A549 (cell line): ENCODE measurements at regions not wholly inside any gene's neighbourhood (a gene's known extent, or its start where the extent isn't known, plus 50 kb on each side); places are given as distances from the start of the nearest gene placed in this dataset.

ENCODE experiments used
- ATAC-seq, 2 experiments: fragments of 200-7000 bp in 1 of 2; fragments of >200 bp in 1 of 2; cut with Nextera tagmentation in 1 of 2; cut with Tn5 transposase in 1 of 2; 3 replicates each; pipeline versions ENCODE4 v1.8.0 to v1.9.1; 2018 to 2020; ENCODE audit warnings: mild to moderate bottlenecking in 1 of 2, moderate library complexity in 1 of 2
- CTCF ChIA-PET: fragments of 300-600 bp; sonication (Branson Sonifier 250); formaldehyde crosslinking; extraction: SDS; loops from one replicate; lab custom pipeline; 2021; ENCODE audit warnings: antibody characterized with exemption, inconsistent platforms; lab: Yijun Ruan, JAX
- POLR2A ChIA-PET: fragments of 350-600 bp; formaldehyde crosslinking; extraction: SDS; loops from one replicate; lab custom pipeline; 2021; ENCODE audit warnings: antibody characterized with exemption, inconsistent platforms; lab: Yijun Ruan, JAX
- DNase-seq, 2 experiments: peaks; one replicate each; pipeline versions ENCODE4 v3.0.0 to v3.0.0-alpha.2; 2011 to 2016; ENCODE audit warnings: low read depth in 1 of 2, low spot score in 1 of 2
- FAIRE-seq: peaks from 2 replicates; lab custom pipeline; 2011; peaks lifted over from hg19 to GRCh38; lab: Jason Lieb, UNC
- H3K27ac ChIP-seq, 2 experiments: fragments of >200 bp; sonication (Bioruptor Twin); formaldehyde crosslinking; 3 replicates each; pipeline ENCODE4 v1.5.1; 2016 to 2017
- H3K4me1 ChIP-seq: fragments of >200 bp; sonication (Bioruptor Twin); formaldehyde crosslinking; 3 replicates; pipeline ENCODE4 v1.6.1; 2016
- H3K4me2 ChIP-seq: fragments of >200 bp; sonication (Bioruptor Twin); formaldehyde crosslinking; 3 replicates; pipeline ENCODE4 v1.6.1; 2016
- H3K4me3 ChIP-seq: fragments of >200 bp; sonication (Bioruptor Twin); formaldehyde crosslinking; 3 replicates; pipeline ENCODE4 v1.5.1; 2016
- H3K9me3 ChIP-seq: fragments of >200 bp; sonication (Bioruptor Twin); formaldehyde crosslinking; 3 replicates; pipeline ENCODE4 v1.6.1; 2016
- BCL3 ChIP-seq: fragments of >200 bp; sonication (Bioruptor Twin); formaldehyde crosslinking; IDR thresholded peaks from 3 replicates; pipeline ENCODE4 v1.6.1; 2016
- CBX8 ChIP-seq: fragments of 200-600 bp; sonication (generic); IDR thresholded peaks from 2 replicates; pipeline ENCODE4 v1.6.1; 2016
- CHD4 ChIP-seq: fragments of 200-600 bp; sonication (generic); IDR thresholded peaks from 2 replicates; pipeline ENCODE4 v1.6.1; 2016; ENCODE audit warnings: antibody characterized with exemption, mild to moderate bottlenecking, borderline replicate concordance
- EHF ChIP-seq: fragments of 250-450 bp; sonication (Bioruptor Pico); IDR thresholded peaks from 2 replicates; pipeline ENCODE4 v1.5.0; 2020; ENCODE audit warnings: mild to moderate bottlenecking
- FOSL2 ChIP-seq, 2 experiments: fragments of 450-650 bp in 1 of 2; fragments of >200 bp in 1 of 2; sonication (Bioruptor Twin) in 1 of 2; formaldehyde crosslinking; IDR thresholded peaks; 2 replicates each; pipeline versions ENCODE4 v1.5.0 to v1.6.1; 2016 to 2020; ENCODE audit warnings: mild to moderate bottlenecking in 1 of 2, moderate library complexity in 1 of 2
- FOXS1 ChIP-seq: fragments of 250-450 bp; sonication (Bioruptor Pico); IDR thresholded peaks from 2 replicates; pipeline ENCODE4 v1.5.0; 2020; ENCODE audit warnings: mild to moderate bottlenecking, moderate library complexity
- KDM1A ChIP-seq: fragments of 200-600 bp; sonication (generic); IDR thresholded peaks from 2 replicates; pipeline ENCODE4 v1.6.1; 2016; ENCODE audit warnings: low read depth, mild to moderate bottlenecking
- NR3C1 ChIP-seq: fragments of >200 bp; sonication (Bioruptor Twin); formaldehyde crosslinking; IDR thresholded peaks from 3 replicates; pipeline ENCODE4 v1.6.1; 2017
- PHF8 ChIP-seq: fragments of 200-600 bp; sonication (generic); IDR thresholded peaks from 2 replicates; pipeline ENCODE4 v1.6.1; 2016; ENCODE audit warnings: low read depth, mild to moderate bottlenecking, antibody characterized with exemption, moderate library complexity, borderline replicate concordance
- RAD21 ChIP-seq, 2 experiments: fragments of >200 bp in 1 of 2; sonication (Bioruptor Twin) in 1 of 2; formaldehyde crosslinking in 1 of 2; IDR thresholded peaks in 1 of 2; conservative IDR thresholded peaks in 1 of 2; 2 replicates in 1 of 2; 3 replicates in 1 of 2; pipeline ENCODE4 v1.6.1; 2012 to 2018; ENCODE audit warnings: inconsistent platforms in 1 of 2
- RFX5 ChIP-seq: fragments of 450-650 bp; IDR thresholded peaks from 2 replicates; pipeline ENCODE4 v1.7.1; 2014; ENCODE audit warnings: antibody characterized with exemption, mild to moderate bottlenecking, moderate library complexity
- ZC3H11A ChIP-seq: fragments of 450-650 bp; IDR thresholded peaks from 2 replicates; pipeline ENCODE4 v1.6.1; 2014; ENCODE audit warnings: antibody characterized with exemption, mild to moderate bottlenecking
- ZFP36 ChIP-seq: fragments of 450-650 bp; IDR thresholded peaks from 2 replicates; pipeline ENCODE4 v1.6.1; 2014; ENCODE audit warnings: borderline replicate concordance; ENCODE audit not compliant: partially characterized antibody
- WGBS: methylation state at CpG from one replicate; pipeline ENCODE4 v1.1.6; 2017; ENCODE audit errors: missing lambda C conversion rate; 5-methylcytosine and 5-hydroxymethylcytosine counted together
- TF ChIP-seq, protein P1 (sequence below): IDR thresholded peaks from 2 replicates; pipeline ENCODE4 v1.6.1; 2012
- TF ChIP-seq, protein P2 (sequence below): fragments of 150-350 bp; IDR thresholded peaks from 2 replicates; pipeline ENCODE4 v1.6.1; 2014; ENCODE audit warnings: low read depth, mild to moderate bottlenecking, low read length

- POLR2A ChIA-PET, result no interaction called here
Measured at GRCh38 chr10:33704214-33704830, 369.9 kb upstream of the NRP1 start.

GRCh38 chr10:33703501-33704213, 369.2 kb upstream of the NRP1 start:
- FAIRE-seq (no peak), ATAC-seq (no peak), DNase-seq (no peak)
- ChIA-PET CTCF (interaction anchor here (1.5 kb wide), 1 partner anchor 9 kb away, joined by 4 read pairs; no protein-coding TSS in a partner anchor), POLR2A (no interaction called here)
- Histone ChIP-seq H3K9me3 (no peaks in the 10 kb centered on the region), H3K4me2 (peak overlapping the region; percentile 12; the same call in 1 of the 3 replicates), H3K27ac (peak overlapping the region; percentile 46 to 70; a peak in 5 of 6 replicates), H3K4me1 (peaks cover 24% of the 10 kb centered on the region), H3K4me3 (no peak overlapping the region)
- 90% methylated on average over 7 of the region's 7 CpGs for WGBS
- TF ChIP-seq ZFP36, result no peak
- TF ChIP-seq, protein P1, sequence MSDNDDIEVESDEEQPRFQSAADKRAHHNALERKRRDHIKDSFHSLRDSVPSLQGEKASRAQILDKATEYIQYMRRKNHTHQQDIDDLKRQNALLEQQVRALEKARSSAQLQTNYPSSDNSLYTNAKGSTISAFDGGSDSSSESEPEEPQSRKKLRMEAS, result no peak

More at GRCh38 chr10:33704214-33704830, 369.9 kb upstream of the NRP1 start:
- CTCF ChIA-PET, result interaction anchor here (1.5 kb wide), 1 partner anchor 9 kb away, joined by 4 read pairs; no protein-coding TSS in a partner anchor
- FAIRE-seq (no peak), ATAC-seq (no peak; a peak in 1 of 6 replicates), DNase-seq (no peak)
- H3K9me3 ChIP-seq, result no peaks in the 10 kb centered on the region
- no peak for TF ChIP-seq BCL3
- TF ChIP-seq, protein P2, sequence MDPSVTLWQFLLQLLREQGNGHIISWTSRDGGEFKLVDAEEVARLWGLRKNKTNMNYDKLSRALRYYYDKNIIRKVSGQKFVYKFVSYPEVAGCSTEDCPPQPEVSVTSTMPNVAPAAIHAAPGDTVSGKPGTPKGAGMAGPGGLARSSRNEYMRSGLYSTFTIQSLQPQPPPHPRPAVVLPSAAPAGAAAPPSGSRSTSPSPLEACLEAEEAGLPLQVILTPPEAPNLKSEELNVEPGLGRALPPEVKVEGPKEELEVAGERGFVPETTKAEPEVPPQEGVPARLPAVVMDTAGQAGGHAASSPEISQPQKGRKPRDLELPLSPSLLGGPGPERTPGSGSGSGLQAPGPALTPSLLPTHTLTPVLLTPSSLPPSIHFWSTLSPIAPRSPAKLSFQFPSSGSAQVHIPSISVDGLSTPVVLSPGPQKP, result no peak
- TF ChIP-seq, protein P1, result no peak
- TF ChIP-seq PHF8, result no peak
- TF ChIP-seq RAD21 (conservative IDR thresholded peaks at IDR 0.05 in 1 of 2, IDR thresholded peaks at IDR 0.05 in 1 of 2), result no peak
- no peak for TF ChIP-seq FOSL2 (IDR thresholded peaks at IDR 0.05)
- no peak for TF ChIP-seq FOSL2 (CRISPR knock-in tag; IDR thresholded peaks at IDR 0.05)
- TF ChIP-seq ZC3H11A, result no peak
- 67% methylated on average over 4 of the region's 4 CpGs for WGBS
- H3K4me1 ChIP-seq, result peaks cover 24% of the 10 kb centered on the region
- H3K4me3 ChIP-seq, result no peak overlapping the region
- H3K27ac ChIP-seq, result peak overlapping the region; percentile 46 to 70; a peak in 5 of 6 replicates
- H3K4me2 ChIP-seq, result peak overlapping the region; percentile 12; the same call in 1 of the 3 replicates

GRCh38 chr10:33698033-33698432, 363.6 kb upstream of the NRP1 start:
- no peak overlapping the region for H3K4me3 ChIP-seq
- TF ChIP-seq ZC3H11A (no peak), KDM1A (no peak), RFX5 (no peak), FOSL2 (IDR thresholded peaks at IDR 0.05) (no peak), FOSL2 (CRISPR knock-in tag; IDR thresholded peaks at IDR 0.05) (no peak), CBX8 (no peak), FOXS1 (CRISPR knock-in tag) (no peak), EHF (CRISPR knock-in tag) (no peak), NR3C1 (no peak), CHD4 (no peak)
- TF ChIP-seq, protein P1, result no peak
- H3K4me1 ChIP-seq, result no peaks in the 10 kb centered on the region
- ChIA-PET POLR2A (no interaction called here), CTCF (no interaction called here)
- DNase-seq (no peak), FAIRE-seq (no peak), ATAC-seq (no peak)
- H3K4me2 ChIP-seq, result no peak overlapping the region
- H3K9me3 ChIP-seq, result no peaks in the 10 kb centered on the region
- no peak overlapping the region for H3K27ac ChIP-seq
